H1 (cell line): ENCODE measurements at regions not wholly inside any gene's neighbourhood (a gene's known extent, or its start where the extent isn't known, plus 50 kb on each side); places are given as distances from the start of the nearest gene placed in this dataset.

Experiments used
- CTCF ChIA-PET: fragments of 300-600 bp; sonication (Branson Sonifier 250); formaldehyde crosslinking; loops from one replicate; lab custom pipeline; 2021; ENCODE audit not compliant: partially characterized antibody; lab: Charles Lee
- POLR2A ChIA-PET: fragments of 300-600 bp; sonication (Branson Sonifier 250); formaldehyde crosslinking; loops from one replicate; lab custom pipeline; 2021; ENCODE audit warnings: inconsistent platforms; ENCODE audit not compliant: partially characterized antibody; lab: Charles Lee
- DNase-seq, 2 experiments: peaks; one replicate each; pipeline versions ENCODE4 v3.0.0 to v3.0.0-alpha.2; 2010 to 2022; ENCODE audit warnings: low spot score in 2 of 2, low read depth in 1 of 2, mixed read lengths in 1 of 2
- FAIRE-seq: peaks from 2 replicates; lab custom pipeline; 2011; peaks lifted over from hg19 to GRCh38; lab: Jason Lieb, UNC
- H2AFZ ChIP-seq: 2 replicates; pipeline ENCODE4 v1.8.1; 2012; ENCODE audit warnings: low read length, inconsistent platforms
- H2AK5ac ChIP-seq: 2 replicates; pipeline ENCODE4 v1.6.1; 2013; ENCODE audit warnings: low read depth, low read length
- H2BK120ac ChIP-seq: replicated peaks from 2 replicates; pipeline ENCODE3; 2013; ENCODE audit warnings: low read depth, low read length, inconsistent platforms
- H2BK12ac ChIP-seq: 2 replicates; pipeline ENCODE4 v1.6.1; 2013; ENCODE audit warnings: low read depth, low read length
- H2BK15ac ChIP-seq: 2 replicates; pipeline ENCODE4 v1.6.1; 2013; ENCODE audit warnings: low read length
- H2BK20ac ChIP-seq: 2 replicates; pipeline ENCODE4 v1.6.1; 2013; ENCODE audit warnings: low read length
- H2BK5ac ChIP-seq: 2 replicates; pipeline ENCODE4 v1.6.1; 2013; ENCODE audit warnings: low read depth, low read length
- H3K14ac ChIP-seq: 2 replicates; pipeline ENCODE4 v1.6.1; 2013; ENCODE audit warnings: inconsistent platforms; ENCODE audit not compliant: insufficient read length
- H3K18ac ChIP-seq: 2 replicates; pipeline ENCODE4 v1.6.1; 2013; ENCODE audit warnings: low read length; ENCODE audit errors: extremely low read depth
- H3K23ac ChIP-seq: 2 replicates; pipeline ENCODE4 v1.6.1; 2013; ENCODE audit warnings: inconsistent platforms; ENCODE audit not compliant: insufficient read length
- H3K23me2 ChIP-seq: 2 replicates; pipeline ENCODE4 v1.6.1; 2013; ENCODE audit warnings: low read depth, low read length
- H3K27ac ChIP-seq: 2 replicates; pipeline ENCODE4 v1.6.1; 2011; ENCODE audit warnings: low read depth, low read length, inconsistent platforms
- H3K27me3 ChIP-seq, 4 experiments: replicated peaks in 1 of 4; 1 replicate in 1 of 4; 2 replicates in 3 of 4; pipeline versions ENCODE4 v1.6.1 to v1.8.1; 2011 to 2013; ENCODE audit warnings: low read length in 3 of 4, mild to moderate bottlenecking in 3 of 4, inconsistent platforms in 2 of 4, mixed read lengths in 2 of 4, moderate library complexity in 1 of 4; ENCODE audit not compliant: control insufficient read depth in 3 of 4, insufficient read depth in 3 of 4; ENCODE audit errors: extremely low read depth in 1 of 4
- H3K36me3 ChIP-seq, 4 experiments: 2 replicates each; pipeline versions ENCODE4 v1.6.1 to v1.8.1; 2011 to 2013; ENCODE audit warnings: mild to moderate bottlenecking in 4 of 4, low read length in 3 of 4, moderate library complexity in 2 of 4, control low read depth in 1 of 4, inconsistent platforms in 1 of 4; ENCODE audit not compliant: insufficient read depth in 4 of 4, control insufficient read depth in 2 of 4
- H3K4ac ChIP-seq: replicated peaks from 2 replicates; pipeline ENCODE3; 2013; ENCODE audit warnings: low read length, low read depth, mixed read lengths, inconsistent platforms; ENCODE audit not compliant: insufficient read length
- H3K4me1 ChIP-seq, 4 experiments: replicated peaks in 1 of 4; 1 replicate in 1 of 4; 2 replicates in 3 of 4; pipeline versions ENCODE4 v1.6.1 to v1.8.1; 2011 to 2013; ENCODE audit warnings: low read length in 3 of 4, inconsistent platforms in 2 of 4, mixed read lengths in 1 of 4; ENCODE audit not compliant: insufficient read depth in 4 of 4, control insufficient read depth in 3 of 4
- H3K4me2 ChIP-seq, 2 experiments: 2 replicates each; pipeline versions ENCODE4 v1.6.1 to v1.8.1; 2011 to 2013; ENCODE audit warnings: low read depth in 2 of 2, low read length in 2 of 2, control low read depth in 1 of 2, inconsistent platforms in 1 of 2, mild to moderate bottlenecking in 1 of 2; ENCODE audit not compliant: insufficient read depth in 1 of 2
- H3K4me3 ChIP-seq, 4 experiments: fragments of 200-600, 300-600 bp in 1 of 4; sonication (generic), shearing (Covaris generic), sonication (Bioruptor Twin) in 1 of 4; 2 replicates each; pipeline versions ENCODE4 v1.5.1 to v1.8.1; 2011 to 2016; ENCODE audit warnings: low read length in 4 of 4, low read depth in 3 of 4, control low read depth in 2 of 4, inconsistent platforms in 2 of 4, mild to moderate bottlenecking in 2 of 4, mixed read lengths in 1 of 4, moderate library complexity in 1 of 4; ENCODE audit not compliant: insufficient read depth in 2 of 4; ENCODE audit errors: extremely low read depth in 1 of 4
- H3K56ac ChIP-seq: replicated peaks from 2 replicates; pipeline ENCODE3; 2013; ENCODE audit warnings: low read depth, mild to moderate bottlenecking, mixed read lengths, low read length, inconsistent platforms; ENCODE audit not compliant: insufficient read length
- H3K79me1 ChIP-seq: 2 replicates; pipeline ENCODE4 v1.6.1; 2013; ENCODE audit warnings: low read depth, low read length, control low read depth
- H3K79me2 ChIP-seq, 2 experiments: 2 replicates each; pipeline versions ENCODE4 v1.6.1 to v1.8.1; 2012 to 2013; ENCODE audit warnings: low read length in 2 of 2, mild to moderate bottlenecking in 2 of 2, inconsistent platforms in 1 of 2; ENCODE audit not compliant: insufficient read depth in 2 of 2, control insufficient read depth in 1 of 2
- H3K9ac ChIP-seq, 4 experiments: replicated peaks in 1 of 4; 1 replicate in 1 of 4; 2 replicates in 3 of 4; pipeline versions ENCODE4 v1.6.1 to v1.8.1; 2011 to 2013; ENCODE audit warnings: low read depth in 3 of 4, low read length in 3 of 4, control low read depth in 2 of 4, mild to moderate bottlenecking in 2 of 4, moderate library complexity in 2 of 4, inconsistent platforms in 1 of 4; ENCODE audit errors: extremely low read depth in 1 of 4
- H3K9me3 ChIP-seq, 2 experiments: 2 replicates each; pipeline versions ENCODE4 v1.6.1 to v1.8.1; 2012 to 2013; ENCODE audit warnings: mild to moderate bottlenecking in 2 of 2, moderate library complexity in 2 of 2, control low read depth in 1 of 2, inconsistent platforms in 1 of 2, low read depth in 1 of 2, low read length in 1 of 2, mixed read lengths in 1 of 2; ENCODE audit not compliant: insufficient read depth in 2 of 2
- H4K20me1 ChIP-seq, 2 experiments: replicated peaks in 1 of 2; 2 replicates each; pipeline versions ENCODE3 to v1.8.1; 2011 to 2013; ENCODE audit warnings: inconsistent platforms in 2 of 2, low read length in 2 of 2, mild to moderate bottlenecking in 1 of 2; ENCODE audit not compliant: insufficient read depth in 2 of 2, control insufficient read depth in 1 of 2
- H4K5ac ChIP-seq: 2 replicates; pipeline ENCODE4 v1.6.1; 2013; ENCODE audit warnings: low read length, low read depth, mixed read lengths, inconsistent platforms; ENCODE audit not compliant: insufficient read length
- H4K8ac ChIP-seq: 2 replicates; pipeline ENCODE4 v1.8.0; 2013; ENCODE audit warnings: mild to moderate bottlenecking, moderate library complexity, low read length, inconsistent platforms; ENCODE audit not compliant: insufficient read depth; ENCODE audit errors: extremely low read depth
- H4K91ac ChIP-seq: replicated peaks from 2 replicates; pipeline ENCODE3; 2013; ENCODE audit warnings: low read length, mixed read lengths, inconsistent platforms; ENCODE audit not compliant: insufficient read length
- GABPA ChIP-seq: IDR thresholded peaks from 2 replicates; pipeline ENCODE4 v1.6.1; 2011; ENCODE audit warnings: mild to moderate bottlenecking, low read length, moderate library complexity, borderline replicate concordance; ENCODE audit not compliant: insufficient read depth
- HDAC2 ChIP-seq, 2 experiments: fragments of 300-600 bp in 1 of 2; sonication (generic) in 1 of 2; IDR thresholded peaks; 2 replicates each; pipeline ENCODE4 v1.6.1; 2011 to 2012; ENCODE audit warnings: low read depth in 2 of 2, low read length in 2 of 2, mild to moderate bottlenecking in 2 of 2, moderate library complexity in 2 of 2, borderline replicate concordance in 1 of 2, inconsistent platforms in 1 of 2
- MAX ChIP-seq: IDR thresholded peaks from 2 replicates; pipeline ENCODE4 v1.6.1; 2012; ENCODE audit warnings: inconsistent platforms
- POLR2A ChIP-seq, 2 experiments: IDR thresholded peaks; 1 replicate in 1 of 2; 2 replicates in 1 of 2; pipeline ENCODE4 v1.6.1; 2011; ENCODE audit warnings: low read depth in 2 of 2, low read length in 2 of 2, mild to moderate bottlenecking in 2 of 2; ENCODE audit errors: control extremely low read depth in 1 of 2
- RAD21 ChIP-seq, 2 experiments: IDR thresholded peaks in 1 of 2; conservative IDR thresholded peaks in 1 of 2; 2 replicates each; pipeline ENCODE4 v1.6.1; 2011; ENCODE audit warnings: low read depth in 2 of 2, low read length in 2 of 2, improper control_type of control experiment in 1 of 2, inconsistent platforms in 1 of 2, mild to moderate bottlenecking in 1 of 2, moderate library complexity in 1 of 2
- WGBS, 2 experiments: shearing (Covaris generic) in 1 of 2; methylation state at CpG; one replicate each; pipeline versions ENCODE4 v1.1.6 to v1.1.7; 2013 to 2015; ENCODE audit warnings: low lambda C conversion rate in 2 of 2, mixed read lengths in 2 of 2, inconsistent platforms in 1 of 2, low coverage in 1 of 2, missing lambda C conversion rate in 1 of 2; ENCODE audit not compliant: insufficient replicate concordance in 2 of 2, insufficient coverage in 1 of 2, insufficient read length in 1 of 2; ENCODE audit errors: extremely low coverage in 1 of 2, missing lambda C conversion rate in 1 of 2; 5-methylcytosine and 5-hydroxymethylcytosine counted together

GRCh38 chr14:85428926-85429325 is 101.0 kb upstream of the FLRT2 start:
- Histone ChIP-seq H3K18ac (no peak overlapping the region), H4K20me1 (no peaks in the 10 kb centered on the region), H3K79me1 (no peaks in the 10 kb centered on the region), H3K27me3 (no peaks in the 10 kb centered on the region), H3K56ac (no peak overlapping the region), H3K4me1 (no peaks in the 10 kb centered on the region), H4K5ac (no peak overlapping the region), H3K4ac (no peak overlapping the region), H3K23me2 (no peaks in the 10 kb centered on the region), H2BK5ac (no peak overlapping the region), H3K23ac (no peak overlapping the region), H3K79me2 (no peaks in the 10 kb centered on the region), H3K36me3 (no peaks in the 10 kb centered on the region), H2BK120ac (no peak overlapping the region), H3K27ac (no peak overlapping the region), H3K14ac (no peak overlapping the region), H3K4me2 (no peak overlapping the region), H3K4me3 (no peak overlapping the region), H4K91ac (no peak overlapping the region), H2BK20ac (no peak overlapping the region), H3K9me3 (no peaks in the 10 kb centered on the region), H2AK5ac (no peak overlapping the region), H2BK15ac (no peak overlapping the region), H4K8ac (no peak overlapping the region), H2AFZ (no peak overlapping the region), H3K9ac (no peak overlapping the region), H2BK12ac (no peak overlapping the region)
- FAIRE-seq = no peak
- POLR2A ChIA-PET = no interaction called here
- TF ChIP-seq MAX = no peak
- no peak for TF ChIP-seq RAD21 (IDR thresholded peaks at IDR 0.05 in 1 of 2, conservative IDR thresholded peaks at IDR 0.05 in 1 of 2; ENCODE audit: low read depth in 2 of 2, low read length in 2 of 2)
- no peak for TF ChIP-seq POLR2A (IDR thresholded peaks at IDR 0.05; ENCODE audit: control extremely low read depth in 1 of 2, low read depth in 2 of 2, low read length in 2 of 2)
- TF ChIP-seq GABPA = no peak
- no peak for TF ChIP-seq HDAC2 (IDR thresholded peaks at IDR 0.05; ENCODE audit: borderline replicate concordance in 1 of 2, low read depth in 2 of 2, low read length in 2 of 2)
- no peak for DNase-seq
- CTCF ChIA-PET = no interaction called here
- 90% methylated on average over 2 of the region's 2 CpGs; no CpG with 5 or more reads in 1 of the 2 experiments for WGBS, 2 experiments
